ENCODE measurements at regions not wholly inside any gene's neighbourhood (a gene's known extent, or its start where the extent isn't known, plus 50 kb on each side); places are given as distances from the start of the nearest gene placed in this dataset.

- TF ChIP-seq POLR2A (IDR thresholded peaks at IDR 0.05) = no peak
- TF ChIP-seq, protein P1, sequence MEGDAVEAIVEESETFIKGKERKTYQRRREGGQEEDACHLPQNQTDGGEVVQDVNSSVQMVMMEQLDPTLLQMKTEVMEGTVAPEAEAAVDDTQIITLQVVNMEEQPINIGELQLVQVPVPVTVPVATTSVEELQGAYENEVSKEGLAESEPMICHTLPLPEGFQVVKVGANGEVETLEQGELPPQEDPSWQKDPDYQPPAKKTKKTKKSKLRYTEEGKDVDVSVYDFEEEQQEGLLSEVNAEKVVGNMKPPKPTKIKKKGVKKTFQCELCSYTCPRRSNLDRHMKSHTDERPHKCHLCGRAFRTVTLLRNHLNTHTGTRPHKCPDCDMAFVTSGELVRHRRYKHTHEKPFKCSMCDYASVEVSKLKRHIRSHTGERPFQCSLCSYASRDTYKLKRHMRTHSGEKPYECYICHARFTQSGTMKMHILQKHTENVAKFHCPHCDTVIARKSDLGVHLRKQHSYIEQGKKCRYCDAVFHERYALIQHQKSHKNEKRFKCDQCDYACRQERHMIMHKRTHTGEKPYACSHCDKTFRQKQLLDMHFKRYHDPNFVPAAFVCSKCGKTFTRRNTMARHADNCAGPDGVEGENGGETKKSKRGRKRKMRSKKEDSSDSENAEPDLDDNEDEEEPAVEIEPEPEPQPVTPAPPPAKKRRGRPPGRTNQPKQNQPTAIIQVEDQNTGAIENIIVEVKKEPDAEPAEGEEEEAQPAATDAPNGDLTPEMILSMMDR (IDR thresholded peaks at IDR 0.05) = no peak
Measured at GRCh38 chr10:63915240-63915639, 394.0 kb downstream of the REEP3 start.

Data from esophagus squamous epithelium (tissue), 4 donors.